Stimulated activated naive CD8-positive, alpha-beta T cell treated with anti-CD3 and anti-CD28 coated beads, Interleukin-15, amount 100 ng/mL, for 72 hours (primary cell): ENCODE measurements at regions not wholly inside any gene's neighbourhood (a gene's known extent, or its start where the extent isn't known, plus 50 kb on each side); places are given as distances from the start of the nearest gene placed in this dataset.
"Not testable (repeated sequence)": the region's sequence is repeated elsewhere in the genome, so short reads cannot be mapped to it uniquely, and the experiment has no call there.

Experiments
- ATAC-seq: fragments of 150-1000 bp; cut with Tn5 transposase; 2 replicates; pipeline ENCODE4 v1.10.0; 2021; ENCODE audit warnings: mild to moderate bottlenecking, moderate library complexity
- DNase-seq, 2 donors: peaks; one replicate each; pipeline ENCODE4 v3.0.0; 2021 to 2022
- H3K27ac Mint-ChIP-seq, 2 donors: one replicate each; pipeline ENCODE4 v1.8.0; 2022; ENCODE audit warnings: mild to moderate bottlenecking in 2 of 2, mixed read lengths in 2 of 2, moderate library complexity in 2 of 2
- H3K27me3 Mint-ChIP-seq: one replicate; pipeline ENCODE4 v1.8.0; 2022; ENCODE audit warnings: mixed read lengths
- H3K4me1 Mint-ChIP-seq: one replicate; pipeline ENCODE4 v1.8.0; 2022; ENCODE audit warnings: mild to moderate bottlenecking, mixed read lengths
- H3K4me3 Mint-ChIP-seq, 2 donors: one replicate each; pipeline ENCODE4 v1.8.0; 2022; ENCODE audit warnings: mild to moderate bottlenecking in 2 of 2, mixed read lengths in 2 of 2, moderate library complexity in 1 of 2
- H3K9me3 Mint-ChIP-seq, 2 donors: one replicate each; pipeline ENCODE4 v1.8.0; 2022; ENCODE audit warnings: mixed read lengths in 2 of 2

DNA sequence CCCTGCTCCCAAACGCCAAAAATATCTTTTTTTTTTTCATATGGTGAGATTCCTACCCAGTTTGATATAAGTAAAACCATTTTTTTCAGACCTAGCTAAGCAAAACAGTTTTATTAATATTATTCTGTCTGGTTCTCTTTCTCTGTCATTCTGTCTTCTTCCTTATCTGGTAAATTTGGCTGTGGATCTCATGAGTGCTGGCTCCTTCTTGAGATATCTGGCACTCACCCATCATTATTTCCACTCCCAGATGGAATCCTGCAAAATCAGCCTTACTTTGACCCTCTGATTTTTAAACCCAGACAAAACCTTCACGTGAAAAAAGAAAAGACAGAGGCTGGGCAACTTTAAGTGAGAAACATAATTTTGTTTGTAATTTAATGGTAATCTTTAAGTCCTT, 373.6 kb downstream of the NYAP2 start:
- no peak for ATAC-seq
- Mint-ChIP-seq H3K27me3 (no peaks in the 10 kb centered on the region), H3K4me1 (no peaks in the 10 kb centered on the region), H3K9me3 (no peaks in the 10 kb centered on the region), H3K4me3 (no peak overlapping the region), H3K27ac (no peak overlapping the region)
- DNase-seq: no peak

- H3K9me3 Mint-ChIP-seq: no peaks in the 10 kb centered on the region
- ATAC-seq (no peak), DNase-seq (no peak)
- no peak overlapping the region for H3K27ac Mint-ChIP-seq
- H3K27me3 Mint-ChIP-seq: no peaks in the 10 kb centered on the region
- H3K4me1 Mint-ChIP-seq: no peaks in the 10 kb centered on the region
- H3K4me3 Mint-ChIP-seq: no peak overlapping the region
These were observed 372.2 kb downstream of the NYAP2 start for GRCh38 chr2:225771701-225772100.

DNA sequence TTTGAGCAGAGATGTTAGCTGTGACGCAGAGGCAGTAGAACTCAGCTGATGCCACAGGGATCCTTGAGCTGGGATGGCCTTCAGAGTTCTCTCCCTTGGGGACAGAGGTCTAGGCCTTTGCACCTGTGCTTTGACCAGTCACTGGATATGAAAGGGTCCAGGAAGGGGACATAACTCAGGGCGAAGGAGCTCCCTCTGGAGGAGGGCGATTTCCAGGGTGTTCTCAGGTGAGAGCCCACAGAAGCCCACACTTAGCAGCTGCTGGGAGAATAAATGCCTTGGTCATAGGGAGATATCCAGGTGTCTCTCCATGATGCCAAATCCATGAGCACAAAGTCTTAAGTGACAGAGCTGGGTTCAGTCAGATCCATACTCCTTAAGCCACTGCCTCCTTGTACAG, 369.2 kb downstream of the NYAP2 start:
- Mint-ChIP-seq H3K4me3 (no peak overlapping the region), H3K9me3 (no peaks in the 10 kb centered on the region), H3K4me1 (no peaks in the 10 kb centered on the region), H3K27me3 (no peaks in the 10 kb centered on the region), H3K27ac (no peak overlapping the region)
- ATAC-seq (peak; percentile 18), DNase-seq (no peak)

- ATAC-seq (no peak), DNase-seq (no peak)
- no peak overlapping the region for H3K27ac Mint-ChIP-seq
- H3K27me3 Mint-ChIP-seq: no peaks in the 10 kb centered on the region
- no peaks in the 10 kb centered on the region for H3K9me3 Mint-ChIP-seq
- H3K4me1 Mint-ChIP-seq: no peaks in the 10 kb centered on the region
- no peak overlapping the region for H3K4me3 Mint-ChIP-seq
These were observed 366.9 kb downstream of the NYAP2 start for GRCh38 chr2:225766431-225766830.

- H3K4me3 Mint-ChIP-seq: no peak overlapping the region
- H3K27ac Mint-ChIP-seq: no peak overlapping the region
- no peak for DNase-seq
- ATAC-seq: no peak
- no peaks in the 10 kb centered on the region for H3K27me3 Mint-ChIP-seq
- no peaks in the 10 kb centered on the region for H3K4me1 Mint-ChIP-seq
- H3K9me3 Mint-ChIP-seq: no peaks in the 10 kb centered on the region
These were observed 366.3 kb downstream of the NYAP2 start for GRCh38 chr2:225765820-225766219.

DNA sequence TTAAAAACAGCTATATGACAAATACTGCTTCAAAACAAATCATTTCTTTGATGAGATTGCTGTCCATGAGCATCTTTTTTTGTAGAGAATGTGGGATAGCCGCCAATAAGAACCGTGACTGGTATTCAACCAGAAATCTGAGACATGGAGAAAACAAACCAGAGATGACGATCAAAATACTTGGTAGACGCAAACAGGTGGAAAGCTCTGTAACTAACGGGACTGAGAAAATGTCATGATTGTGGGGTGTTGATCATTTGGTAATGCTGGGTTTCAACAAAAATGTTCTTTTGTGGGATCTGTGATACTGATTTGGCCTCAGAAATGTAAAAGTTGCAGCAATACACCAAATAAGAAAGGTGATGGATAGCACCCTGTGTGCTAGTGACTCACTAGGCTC, 364.8 kb downstream of the NYAP2 start:
- no peak for ATAC-seq
- no peak for DNase-seq
- Mint-ChIP-seq H3K27me3 (no peaks in the 10 kb centered on the region), H3K4me1 (no peaks in the 10 kb centered on the region), H3K4me3 (no peak overlapping the region), H3K9me3 (no peaks in the 10 kb centered on the region), H3K27ac (no peak overlapping the region)

- ATAC-seq: no peak
- DNase-seq: no peak
- H3K4me1 Mint-ChIP-seq: no peaks in the 10 kb centered on the region
- no peaks in the 10 kb centered on the region for H3K9me3 Mint-ChIP-seq
- no peaks in the 10 kb centered on the region for H3K27me3 Mint-ChIP-seq
- no peak overlapping the region for H3K27ac Mint-ChIP-seq
- no peak overlapping the region for H3K4me3 Mint-ChIP-seq
These were observed 364.2 kb downstream of the NYAP2 start for GRCh38 chr2:225763711-225764110.

GRCh38 chr2:225761396-225761795, 361.9 kb downstream of the NYAP2 start:
- Mint-ChIP-seq H3K27me3 (no peaks in the 10 kb centered on the region), H3K4me3 (no peak overlapping the region), H3K9me3 (no peaks in the 10 kb centered on the region), H3K27ac (peak overlapping the region in 1 of 2 donors; percentile 54), H3K4me1 (no peaks in the 10 kb centered on the region)
- DNase-seq: no peak
- ATAC-seq: no peak

DNA sequence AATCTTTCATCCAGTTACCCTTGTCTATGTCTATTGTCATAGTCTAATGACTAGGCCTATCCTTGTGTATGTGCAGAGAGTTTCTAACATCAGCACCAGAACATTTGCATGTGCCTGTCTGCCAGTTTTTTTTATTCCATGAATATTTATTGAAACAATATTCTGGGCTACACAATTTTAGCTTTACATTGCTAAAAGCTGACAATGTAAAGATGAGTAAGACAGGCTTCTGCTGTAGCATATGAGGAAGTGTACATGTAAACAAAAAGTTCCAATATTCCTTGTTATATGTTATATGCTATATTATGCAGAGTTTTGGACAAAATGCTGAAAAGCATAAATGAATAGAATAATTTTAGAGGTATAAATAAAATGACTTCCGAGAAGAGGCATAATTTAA, 357.7 kb downstream of the NYAP2 start:
- Mint-ChIP-seq H3K4me3 (no peak overlapping the region), H3K9me3 (no peaks in the 10 kb centered on the region), H3K4me1 (no peaks in the 10 kb centered on the region), H3K27ac (no peak overlapping the region), H3K27me3 (peaks cover under 1% of the 10 kb centered on the region)
- ATAC-seq (no peak), DNase-seq (no peak)

DNA sequence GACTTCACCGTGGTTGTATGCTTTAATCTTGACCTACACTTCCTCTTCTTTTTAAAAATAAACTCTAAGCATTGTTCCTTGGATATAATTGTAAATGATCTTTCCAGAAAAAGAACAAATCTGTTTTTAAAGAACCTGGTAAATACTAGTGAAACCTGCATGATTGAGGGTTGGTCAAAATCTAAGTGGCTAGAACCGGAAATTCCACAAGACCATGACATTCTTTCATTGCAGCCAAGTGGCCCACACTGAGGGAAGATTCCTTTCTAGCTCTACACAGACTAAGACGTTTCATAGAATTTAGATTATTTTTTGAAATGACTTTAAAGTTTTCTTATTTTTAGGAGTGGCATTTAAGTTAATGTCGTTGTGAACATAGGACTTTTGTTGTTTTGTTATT, 356.7 kb downstream of the NYAP2 start:
- Mint-ChIP-seq H3K27ac (no peak overlapping the region), H3K4me3 (no peak overlapping the region), H3K4me1 (no peaks in the 10 kb centered on the region), H3K9me3 (no peaks in the 10 kb centered on the region), H3K27me3 (peaks cover 8% of the 10 kb centered on the region)
- no peak for ATAC-seq
- DNase-seq: no peak

DNA sequence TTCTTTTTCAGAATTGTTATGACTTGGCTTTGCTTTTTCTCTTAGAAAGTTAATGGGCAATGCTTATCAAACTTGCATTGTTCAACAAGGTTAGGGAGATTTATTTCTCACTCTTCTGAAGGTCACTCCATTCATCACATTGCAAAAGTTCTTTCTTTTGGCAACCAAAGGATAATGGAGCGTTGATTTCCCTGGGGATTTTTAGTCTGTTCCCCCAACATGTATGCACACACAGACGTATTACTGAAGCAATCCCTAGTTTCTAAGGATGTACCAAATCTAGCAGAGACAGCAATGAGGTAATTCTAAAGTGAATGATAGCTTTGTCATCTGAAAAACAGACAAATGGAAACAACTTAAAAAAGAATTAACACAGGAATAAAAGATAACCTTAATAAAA, 349.1 kb downstream of the NYAP2 start:
- Mint-ChIP-seq H3K27ac (no peak overlapping the region), H3K4me3 (no peak overlapping the region), H3K27me3 (peaks cover 8% of the 10 kb centered on the region), H3K9me3 (peaks cover 0 to 2% of the 10 kb centered on the region in 2 donors), H3K4me1 (no peaks in the 10 kb centered on the region)
- no peak for ATAC-seq
- no peak for DNase-seq

DNA sequence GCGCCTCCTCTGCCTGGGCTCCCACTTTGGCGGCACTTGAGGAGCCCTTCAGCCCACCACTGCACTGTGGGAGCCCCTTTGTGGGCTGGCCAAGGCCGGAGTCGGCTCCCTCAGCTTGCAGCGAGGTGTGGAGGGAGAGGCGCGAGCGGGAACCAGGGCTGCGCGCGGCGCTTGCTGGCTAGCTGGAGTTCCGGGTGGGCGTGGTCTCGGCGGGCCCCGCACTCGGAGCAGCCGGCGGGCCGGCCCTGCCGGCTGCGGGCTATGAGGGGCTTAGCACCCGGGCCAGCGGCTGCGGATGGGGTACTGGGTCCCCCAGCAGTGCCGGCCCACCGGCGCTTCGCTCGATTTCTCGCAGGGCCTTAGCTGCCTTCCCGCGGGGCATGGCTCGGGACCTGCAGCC, 344.5 kb downstream of the NYAP2 start:
- H3K4me1 Mint-ChIP-seq, H3K27ac Mint-ChIP-seq, DNase-seq, H3K9me3 Mint-ChIP-seq, ATAC-seq, H3K4me3 Mint-ChIP-seq: not testable (repeated sequence)
- H3K27me3 Mint-ChIP-seq: peaks cover 14% of the 10 kb centered on the region

- ATAC-seq: no peak
- DNase-seq: no peak
- H3K27me3 Mint-ChIP-seq: peaks cover 21% of the 10 kb centered on the region
- H3K4me3 Mint-ChIP-seq: no peak overlapping the region
- H3K4me1 Mint-ChIP-seq: no peaks in the 10 kb centered on the region
- no peak overlapping the region for H3K27ac Mint-ChIP-seq
- H3K9me3 Mint-ChIP-seq: peaks cover 0 to 8% of the 10 kb centered on the region in 2 donors
These were observed 343.0 kb downstream of the NYAP2 start for GRCh38 chr2:225742487-225742886.

GRCh38 chr2:225740086-225740485, 340.6 kb downstream of the NYAP2 start:
- Mint-ChIP-seq H3K27me3 (peaks cover 21% of the 10 kb centered on the region), H3K9me3 (peaks cover 0 to 8% of the 10 kb centered on the region in 2 donors), H3K4me1 (no peaks in the 10 kb centered on the region), H3K27ac (no peak overlapping the region), H3K4me3 (no peak overlapping the region)
- DNase-seq (no peak), ATAC-seq (no peak)

DNA sequence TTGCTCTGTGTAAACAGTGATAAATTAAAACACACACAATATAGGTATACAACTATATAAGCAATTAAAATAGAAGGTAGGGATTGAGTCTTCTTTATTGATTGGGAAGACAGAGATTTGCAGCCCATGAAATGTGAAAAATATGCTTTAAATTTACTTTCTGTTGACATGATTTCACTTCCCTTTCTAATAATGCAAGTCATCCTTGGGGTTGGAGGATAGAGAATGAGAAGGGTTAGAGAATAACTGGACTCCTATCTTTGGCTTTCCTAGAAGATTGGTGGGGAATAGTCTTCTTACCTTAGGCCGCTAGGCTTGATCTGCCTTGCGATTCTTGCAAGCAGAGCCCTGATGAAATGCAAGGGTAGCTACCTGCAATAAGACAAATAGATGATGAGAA, 339.8 kb downstream of the NYAP2 start:
- DNase-seq (no peak), ATAC-seq (no peak)
- H3K4me3 Mint-ChIP-seq: no peak overlapping the region
- no peak overlapping the region for H3K27ac Mint-ChIP-seq
- peaks cover 0 to 8% of the 10 kb centered on the region in 2 donors for H3K9me3 Mint-ChIP-seq
- peaks cover 25% of the 10 kb centered on the region for H3K27me3 Mint-ChIP-seq
- H3K4me1 Mint-ChIP-seq: no peaks in the 10 kb centered on the region

- no peaks in the 10 kb centered on the region for H3K4me1 Mint-ChIP-seq
- no peak for DNase-seq
- peaks cover 29% of the 10 kb centered on the region for H3K27me3 Mint-ChIP-seq
- H3K27ac Mint-ChIP-seq: no peak overlapping the region
- peaks cover 0 to 7% of the 10 kb centered on the region in 2 donors for H3K9me3 Mint-ChIP-seq
- no peak for ATAC-seq
- no peak overlapping the region for H3K4me3 Mint-ChIP-seq
These were observed 339.2 kb downstream of the NYAP2 start for GRCh38 chr2:225738735-225739134.

DNA sequence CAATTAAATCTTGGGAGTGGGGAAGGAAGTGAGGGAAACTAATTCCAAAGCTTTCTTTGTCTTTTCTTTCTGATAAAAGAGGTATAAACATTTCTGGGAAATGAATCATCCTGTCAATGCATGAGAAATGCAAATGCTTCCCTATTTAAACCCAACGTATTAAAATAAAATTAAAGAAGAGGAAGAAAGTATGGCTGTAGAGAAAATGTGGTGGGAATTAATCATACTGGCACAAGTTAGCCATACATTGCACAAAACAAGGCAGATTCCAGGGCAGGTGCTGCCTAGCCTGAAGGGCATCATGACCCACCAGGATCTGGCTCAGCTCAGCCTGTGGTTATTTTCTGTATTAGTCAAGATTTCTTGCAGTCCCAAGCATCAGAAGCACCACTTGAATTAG, 338.0 kb downstream of the NYAP2 start:
- DNase-seq (no peak), ATAC-seq (no peak)
- Mint-ChIP-seq H3K4me1 (no peaks in the 10 kb centered on the region), H3K4me3 (no peak overlapping the region), H3K27ac (no peak overlapping the region), H3K9me3 (no peaks in the 10 kb centered on the region), H3K27me3 (peaks cover 29% of the 10 kb centered on the region)

DNA sequence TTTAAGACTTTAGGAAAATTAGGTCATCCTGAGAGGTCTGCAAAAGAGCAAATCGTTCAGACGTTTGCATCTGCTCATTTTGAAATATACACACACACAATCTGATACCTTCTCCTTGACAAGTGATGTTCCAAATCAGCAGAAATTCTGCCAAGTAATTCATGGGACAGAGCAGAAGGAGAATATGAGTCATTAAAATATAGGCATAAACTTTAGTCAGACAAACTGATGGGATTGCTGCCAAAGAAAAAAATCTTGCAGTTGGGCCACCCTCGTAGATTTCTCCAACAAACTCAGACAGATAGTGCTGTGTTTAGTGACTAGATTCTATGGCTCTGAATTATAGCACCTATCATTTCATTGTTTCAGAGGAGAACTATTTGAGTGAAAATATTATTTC, 336.3 kb downstream of the NYAP2 start:
- Mint-ChIP-seq H3K27me3 (peaks cover 22% of the 10 kb centered on the region), H3K27ac (no peak overlapping the region), H3K4me1 (no peaks in the 10 kb centered on the region), H3K4me3 (no peak overlapping the region), H3K9me3 (no peaks in the 10 kb centered on the region)
- ATAC-seq (no peak), DNase-seq (no peak)
